ENCODE measurements at regions not wholly inside any gene's neighbourhood (a gene's known extent, or its start where the extent isn't known, plus 50 kb on each side); places are given as distances from the start of the nearest gene placed in this dataset.

GRCh38 chr5:12217039-12217438, 312.8 kb upstream of the CTNND2 start:
- no peak for DNase-seq
- Histone ChIP-seq H3K27ac (ENCODE audit: insufficient read depth in 1 of 2, low read depth in 1 of 2, low read length in 2 of 2, poor library complexity in 1 of 2, severe bottlenecking in 2 of 2) (no peak overlapping the region), H3K27me3 (replicated peaks in 2 of 5; ENCODE audit: control insufficient read depth in 4 of 5, insufficient read depth in 5 of 5, low read length in 4 of 5) (no peaks in the 10 kb centered on the region), H3K36me3 (ENCODE audit: control insufficient read depth in 4 of 4, insufficient read depth in 4 of 4, low read length in 3 of 4) (no peaks in the 10 kb centered on the region), H3K4me3 (ENCODE audit: control insufficient read depth in 1 of 7, extremely low read depth in 1 of 7, insufficient read depth in 4 of 7, low read depth in 2 of 7, low read length in 6 of 7) (no peak overlapping the region), H3K9me3 (ENCODE audit: control extremely low read depth in 1 of 5, control insufficient read depth in 4 of 5, insufficient read depth in 2 of 5, low read depth in 1 of 5, low read length in 4 of 5) (peaks cover 0 to 11% (median 2%) of the 10 kb centered on the region in 5 experiments), H3K4me1 (ENCODE audit: control extremely low read depth in 1 of 4, control insufficient read depth in 4 of 4, insufficient read depth in 4 of 4, low read length in 3 of 4) (no peaks in the 10 kb centered on the region)
- 100% methylated on average over 1 of the region's 2 CpGs for WGBS (ENCODE audit: insufficient coverage)
- CTCF ChIA-PET, result no interaction called here
- POLR2A ChIA-PET, result no interaction called here

- no peaks in the 10 kb centered on the region for H3K27me3 ChIP-seq (replicated peaks in 2 of 5; ENCODE audit: control insufficient read depth in 4 of 5, insufficient read depth in 5 of 5, low read length in 4 of 5)
- no peak overlapping the region for H3K27ac ChIP-seq (ENCODE audit: insufficient read depth in 1 of 2, low read depth in 1 of 2, low read length in 2 of 2, poor library complexity in 1 of 2, severe bottlenecking in 2 of 2)
- H3K4me1 ChIP-seq (ENCODE audit: control extremely low read depth in 1 of 4, control insufficient read depth in 4 of 4, insufficient read depth in 4 of 4, low read length in 3 of 4), result no peaks in the 10 kb centered on the region
- CTCF ChIA-PET, result no interaction called here
- DNase-seq, result no peak
- H3K9me3 ChIP-seq (ENCODE audit: control extremely low read depth in 1 of 5, control insufficient read depth in 4 of 5, insufficient read depth in 2 of 5, low read depth in 1 of 5, low read length in 4 of 5), result peaks cover 0 to 11% (median 2%) of the 10 kb centered on the region in 5 experiments
- WGBS (ENCODE audit: insufficient coverage), result 94% methylated on average over 2 of the region's 2 CpGs
- POLR2A ChIA-PET, result no interaction called here
- no peaks in the 10 kb centered on the region for H3K36me3 ChIP-seq (ENCODE audit: control insufficient read depth in 4 of 4, insufficient read depth in 4 of 4, low read length in 3 of 4)
- no peak overlapping the region for H3K4me3 ChIP-seq (ENCODE audit: control insufficient read depth in 1 of 7, extremely low read depth in 1 of 7, insufficient read depth in 4 of 7, low read depth in 2 of 7, low read length in 6 of 7)
These were observed 310.2 kb upstream of the CTNND2 start for GRCh38 chr5:12214267-12215015.

GRCh38 chr5:12208366-12209100, 304.3 kb upstream of the CTNND2 start:
- no peak for DNase-seq
- ChIA-PET CTCF (no interaction called here), POLR2A (interaction anchor here (0.7 kb wide), 1 partner anchor 338 kb away, joined by 3 read pairs; no protein-coding TSS in a partner anchor)
- Histone ChIP-seq H3K27me3 (replicated peaks in 2 of 5; ENCODE audit: control insufficient read depth in 4 of 5, insufficient read depth in 5 of 5, low read length in 4 of 5) (no peaks in the 10 kb centered on the region), H3K36me3 (ENCODE audit: control insufficient read depth in 4 of 4, insufficient read depth in 4 of 4, low read length in 3 of 4) (no peaks in the 10 kb centered on the region), H3K4me3 (ENCODE audit: control insufficient read depth in 1 of 7, extremely low read depth in 1 of 7, insufficient read depth in 4 of 7, low read depth in 2 of 7, low read length in 6 of 7) (no peak overlapping the region), H3K4me1 (ENCODE audit: control extremely low read depth in 1 of 4, control insufficient read depth in 4 of 4, insufficient read depth in 4 of 4, low read length in 3 of 4) (no peaks in the 10 kb centered on the region), H3K9me3 (ENCODE audit: control extremely low read depth in 1 of 5, control insufficient read depth in 4 of 5, insufficient read depth in 2 of 5, low read depth in 1 of 5, low read length in 4 of 5) (no peaks in the 10 kb centered on the region), H3K27ac (ENCODE audit: insufficient read depth in 1 of 2, low read depth in 1 of 2, low read length in 2 of 2, poor library complexity in 1 of 2, severe bottlenecking in 2 of 2) (no peak overlapping the region)
- 86% methylated on average over 2 of the region's 4 CpGs for WGBS (ENCODE audit: insufficient coverage)

GRCh38 chr5:12204761-12205160, 300.5 kb upstream of the CTNND2 start:
- DNase-seq, result no peak
- CTCF ChIA-PET, result no interaction called here
- POLR2A ChIA-PET, result no interaction called here
- Histone ChIP-seq H3K4me1 (ENCODE audit: control extremely low read depth in 1 of 4, control insufficient read depth in 4 of 4, insufficient read depth in 4 of 4, low read length in 3 of 4) (no peaks in the 10 kb centered on the region), H3K27me3 (replicated peaks in 2 of 5; ENCODE audit: control insufficient read depth in 4 of 5, insufficient read depth in 5 of 5, low read length in 4 of 5) (no peaks in the 10 kb centered on the region), H3K9me3 (ENCODE audit: control extremely low read depth in 1 of 5, control insufficient read depth in 4 of 5, insufficient read depth in 2 of 5, low read depth in 1 of 5, low read length in 4 of 5) (no peaks in the 10 kb centered on the region), H3K4me3 (ENCODE audit: control insufficient read depth in 1 of 7, extremely low read depth in 1 of 7, insufficient read depth in 4 of 7, low read depth in 2 of 7, low read length in 6 of 7) (no peak overlapping the region), H3K36me3 (ENCODE audit: control insufficient read depth in 4 of 4, insufficient read depth in 4 of 4, low read length in 3 of 4) (no peaks in the 10 kb centered on the region), H3K27ac (ENCODE audit: insufficient read depth in 1 of 2, low read depth in 1 of 2, low read length in 2 of 2, poor library complexity in 1 of 2, severe bottlenecking in 2 of 2) (no peak overlapping the region)
- WGBS (ENCODE audit: insufficient coverage), result no CpG with 5 or more reads among the region's 2 CpGs

- Histone ChIP-seq H3K27me3 (replicated peaks in 2 of 5; ENCODE audit: control insufficient read depth in 4 of 5, insufficient read depth in 5 of 5, low read length in 4 of 5) (no peaks in the 10 kb centered on the region), H3K36me3 (ENCODE audit: control insufficient read depth in 4 of 4, insufficient read depth in 4 of 4, low read length in 3 of 4) (no peaks in the 10 kb centered on the region), H3K4me1 (ENCODE audit: control extremely low read depth in 1 of 4, control insufficient read depth in 4 of 4, insufficient read depth in 4 of 4, low read length in 3 of 4) (no peaks in the 10 kb centered on the region), H3K27ac (ENCODE audit: insufficient read depth in 1 of 2, low read depth in 1 of 2, low read length in 2 of 2, poor library complexity in 1 of 2, severe bottlenecking in 2 of 2) (no peak overlapping the region), H3K9me3 (ENCODE audit: control extremely low read depth in 1 of 5, control insufficient read depth in 4 of 5, insufficient read depth in 2 of 5, low read depth in 1 of 5, low read length in 4 of 5) (no peaks in the 10 kb centered on the region), H3K4me3 (ENCODE audit: control insufficient read depth in 1 of 7, extremely low read depth in 1 of 7, insufficient read depth in 4 of 7, low read depth in 2 of 7, low read length in 6 of 7) (no peak overlapping the region)
- no peak for DNase-seq
- ChIA-PET CTCF (no interaction called here), POLR2A (no interaction called here)
- 94% methylated on average over 7 of the region's 9 CpGs for whole genome bisulfite sequencing (ENCODE audit: insufficient coverage)
These were observed 289.3 kb upstream of the CTNND2 start for GRCh38 chr5:12193536-12193935.

GRCh38 chr5:12183003-12183402, 278.8 kb upstream of the CTNND2 start:
- no peaks in the 10 kb centered on the region for H3K9me3 ChIP-seq (ENCODE audit: control extremely low read depth in 1 of 5, control insufficient read depth in 4 of 5, insufficient read depth in 2 of 5, low read depth in 1 of 5, low read length in 4 of 5)
- WGBS (ENCODE audit: insufficient coverage), result 94% methylated on average over 4 of the region's 6 CpGs
- no peaks in the 10 kb centered on the region for H3K4me1 ChIP-seq (ENCODE audit: control extremely low read depth in 1 of 4, control insufficient read depth in 4 of 4, insufficient read depth in 4 of 4, low read length in 3 of 4)
- H3K36me3 ChIP-seq (ENCODE audit: control insufficient read depth in 4 of 4, insufficient read depth in 4 of 4, low read length in 3 of 4), result no peaks in the 10 kb centered on the region
- H3K27ac ChIP-seq (ENCODE audit: insufficient read depth in 1 of 2, low read depth in 1 of 2, low read length in 2 of 2, poor library complexity in 1 of 2, severe bottlenecking in 2 of 2), result no peak overlapping the region
- ChIA-PET POLR2A (no interaction called here), CTCF (no interaction called here)
- H3K27me3 ChIP-seq (replicated peaks in 2 of 5; ENCODE audit: control insufficient read depth in 4 of 5, insufficient read depth in 5 of 5, low read length in 4 of 5), result no peaks in the 10 kb centered on the region
- no peak for DNase-seq
- no peak overlapping the region for H3K4me3 ChIP-seq (ENCODE audit: control insufficient read depth in 1 of 7, extremely low read depth in 1 of 7, insufficient read depth in 4 of 7, low read depth in 2 of 7, low read length in 6 of 7)

GRCh38 chr5:12177851-12178250, 273.6 kb upstream of the CTNND2 start:
- DNase-seq, result no peak
- POLR2A ChIA-PET, result no interaction called here

More at GRCh38 chr5:12177851-12178250, 273.6 kb upstream of the CTNND2 start:
- H3K9me3 ChIP-seq (ENCODE audit: control extremely low read depth in 1 of 5, control insufficient read depth in 4 of 5, insufficient read depth in 2 of 5, low read depth in 1 of 5, low read length in 4 of 5), result no peaks in the 10 kb centered on the region
- H3K36me3 ChIP-seq (ENCODE audit: control insufficient read depth in 4 of 4, insufficient read depth in 4 of 4, low read length in 3 of 4), result no peaks in the 10 kb centered on the region
- H3K4me1 ChIP-seq (ENCODE audit: control extremely low read depth in 1 of 4, control insufficient read depth in 4 of 4, insufficient read depth in 4 of 4, low read length in 3 of 4), result no peaks in the 10 kb centered on the region
- CTCF ChIA-PET, result no interaction called here
- H3K4me3 ChIP-seq (ENCODE audit: control insufficient read depth in 1 of 7, extremely low read depth in 1 of 7, insufficient read depth in 4 of 7, low read depth in 2 of 7, low read length in 6 of 7), result no peak overlapping the region
- no peaks in the 10 kb centered on the region for H3K27me3 ChIP-seq (replicated peaks in 2 of 5; ENCODE audit: control insufficient read depth in 4 of 5, insufficient read depth in 5 of 5, low read length in 4 of 5)
- H3K27ac ChIP-seq (ENCODE audit: insufficient read depth in 1 of 2, low read depth in 1 of 2, low read length in 2 of 2, poor library complexity in 1 of 2, severe bottlenecking in 2 of 2), result no peak overlapping the region

Measured in common myeloid progenitor, CD34-positive (primary cell).